GM19397 (cell line): ENCODE measurements at regions not wholly inside any gene's neighbourhood (a gene's known extent, or its start where the extent isn't known, plus 50 kb on each side); places are given as distances from the start of the nearest gene placed in this dataset.
"Not testable (repeated sequence)": the region's sequence is repeated elsewhere in the genome, so short reads cannot be mapped to it uniquely, and the experiment has no call there.

ENCODE experiments used
- ATAC-seq: cut with Tn5 transposase; IDR thresholded peaks from one replicate; pipeline ENCODE4 v1.9.1; 2021; ENCODE audit warnings: mild to moderate bottlenecking, moderate library complexity; ENCODE audit not compliant: unreplicated experiment

DNA sequence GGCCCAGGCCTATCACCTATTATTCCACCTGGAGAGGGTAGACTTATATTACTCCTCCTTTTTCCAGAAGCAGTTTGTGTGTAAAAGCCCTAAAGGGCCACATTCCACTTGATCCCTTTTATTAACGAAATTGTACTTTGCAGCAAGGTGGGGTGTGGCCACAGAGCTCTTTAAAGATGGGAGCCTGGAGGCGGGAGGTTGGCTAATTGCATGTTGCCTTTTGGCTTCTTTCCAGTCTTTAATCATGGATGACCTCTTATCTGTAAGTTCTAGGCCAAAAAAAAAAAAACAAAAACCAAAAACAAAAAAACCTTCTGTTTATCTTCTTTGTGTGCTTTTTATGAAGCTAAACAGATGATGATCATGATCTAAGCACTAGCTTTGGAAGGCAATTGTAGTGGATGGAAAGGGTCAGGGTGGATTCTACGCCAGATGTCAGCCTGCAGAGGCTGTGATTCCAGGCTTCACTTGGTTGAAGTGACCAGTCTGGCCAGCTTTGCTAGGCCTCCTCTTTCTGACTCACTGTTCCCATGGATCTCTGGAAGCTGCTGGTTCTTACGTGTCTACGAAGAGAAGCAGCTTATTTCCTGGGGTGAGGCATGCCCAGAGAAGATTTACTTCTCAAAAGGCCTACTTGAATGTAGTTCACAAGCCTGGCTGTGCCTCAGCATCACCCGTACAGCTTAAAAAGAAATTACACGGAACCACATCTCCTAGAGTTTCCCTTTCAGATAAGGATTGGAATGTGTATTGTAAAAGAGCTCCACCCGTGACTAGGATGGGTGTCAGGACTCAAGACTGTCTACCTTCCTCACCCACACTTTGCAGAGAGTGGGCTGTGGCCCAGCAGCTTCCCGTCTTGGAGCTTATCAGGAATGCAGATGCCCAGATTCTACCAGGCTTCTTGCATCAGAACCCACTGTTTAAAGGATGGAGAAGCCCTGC, 330.9 kb upstream of the C2CD4B start:
- no peak for ATAC-seq

DNA sequence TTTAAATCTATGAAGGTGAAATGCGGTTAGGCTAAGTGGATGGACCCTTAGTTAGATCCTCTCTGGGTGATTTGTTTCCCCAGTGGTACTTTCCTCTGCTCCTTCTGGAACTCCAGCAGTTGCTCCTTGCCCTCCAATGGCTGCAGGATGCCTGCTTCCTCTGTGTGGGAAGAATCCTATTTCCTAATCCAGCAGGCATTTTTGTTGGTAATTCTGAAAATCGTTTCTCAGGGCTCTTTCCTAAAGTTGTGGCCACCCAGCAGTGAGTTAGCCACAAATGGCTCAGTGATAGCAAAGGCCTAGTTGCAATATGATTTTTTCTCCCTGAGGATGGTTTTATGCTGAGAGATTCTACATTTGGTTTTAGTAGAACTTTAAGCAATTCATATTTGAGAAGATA, 332.3 kb upstream of the C2CD4B start:
- ATAC-seq, result no peak

- no peak for ATAC-seq
Observed at GRCh38 chr15:62498278-62498677, 333.2 kb upstream of the C2CD4B start.

DNA sequence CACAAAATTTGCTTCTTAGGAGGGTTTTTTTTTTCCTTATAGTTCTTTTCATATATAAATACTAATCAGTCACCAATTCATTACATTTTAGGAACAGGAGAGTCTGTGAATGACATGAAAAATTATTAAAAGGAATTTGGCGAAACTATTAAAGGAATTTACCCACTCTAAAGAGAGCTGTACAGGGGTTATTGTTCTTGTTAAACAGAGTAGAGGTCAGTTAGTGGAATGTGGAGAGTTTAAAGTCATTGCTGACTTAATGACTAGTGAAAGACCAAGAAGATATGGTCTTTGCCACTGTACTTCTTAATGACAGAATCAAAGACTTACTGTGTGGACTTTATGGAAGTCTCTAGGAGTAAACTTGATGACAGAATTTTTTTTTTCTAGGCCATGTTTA, 333.6 kb upstream of the C2CD4B start:
- ATAC-seq, result no peak

DNA sequence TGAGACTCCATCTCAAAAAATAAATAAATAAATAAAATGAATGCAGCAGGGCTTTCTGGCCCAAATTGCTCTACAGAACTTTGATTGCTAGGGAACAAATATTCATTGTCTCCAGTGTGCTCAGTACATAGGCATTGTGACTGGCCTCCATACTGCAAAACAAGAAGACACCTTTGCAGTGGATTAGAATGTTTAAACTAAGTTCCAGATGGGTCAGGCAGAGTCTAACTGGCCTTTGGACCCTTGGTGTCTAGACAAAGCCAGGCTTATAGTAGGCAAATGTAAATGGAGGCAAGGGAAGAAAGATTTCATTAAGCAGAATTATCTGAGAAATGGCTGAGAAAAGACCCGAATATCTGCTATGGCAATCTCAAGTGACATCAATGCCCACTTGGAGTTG, 335.2 kb upstream of the C2CD4B start:
- ATAC-seq, result no peak

DNA sequence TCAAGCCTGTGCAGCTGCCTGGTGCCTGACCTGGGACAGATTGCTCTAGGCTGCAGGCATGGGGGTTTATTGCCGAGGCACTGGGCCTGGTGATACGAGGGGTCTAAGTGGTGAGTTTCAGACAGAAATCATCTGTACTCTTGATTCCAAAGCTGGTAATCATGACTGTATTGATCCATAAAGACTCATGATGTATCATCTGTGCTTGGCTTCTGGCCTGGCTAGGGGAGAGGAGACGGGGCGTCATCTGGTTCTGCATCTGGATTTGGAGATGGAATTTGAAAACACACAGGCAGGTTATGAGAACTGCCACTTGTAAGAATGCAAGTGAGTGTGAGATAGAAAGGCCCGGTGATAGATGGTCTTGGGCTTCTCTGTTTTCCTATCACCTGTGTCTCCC, 337.4 kb upstream of the C2CD4B start:
- ATAC-seq, result no peak

GRCh38 chr15:62503451-62503850, 338.4 kb upstream of the C2CD4B start:
- ATAC-seq, result no peak

GRCh38 chr15:62505762-62506161, 340.7 kb upstream of the C2CD4B start:
- ATAC-seq, result no peak

- ATAC-seq, result no peak
Observed at GRCh38 chr15:62506217-62506805, 341.2 kb upstream of the C2CD4B start.

DNA sequence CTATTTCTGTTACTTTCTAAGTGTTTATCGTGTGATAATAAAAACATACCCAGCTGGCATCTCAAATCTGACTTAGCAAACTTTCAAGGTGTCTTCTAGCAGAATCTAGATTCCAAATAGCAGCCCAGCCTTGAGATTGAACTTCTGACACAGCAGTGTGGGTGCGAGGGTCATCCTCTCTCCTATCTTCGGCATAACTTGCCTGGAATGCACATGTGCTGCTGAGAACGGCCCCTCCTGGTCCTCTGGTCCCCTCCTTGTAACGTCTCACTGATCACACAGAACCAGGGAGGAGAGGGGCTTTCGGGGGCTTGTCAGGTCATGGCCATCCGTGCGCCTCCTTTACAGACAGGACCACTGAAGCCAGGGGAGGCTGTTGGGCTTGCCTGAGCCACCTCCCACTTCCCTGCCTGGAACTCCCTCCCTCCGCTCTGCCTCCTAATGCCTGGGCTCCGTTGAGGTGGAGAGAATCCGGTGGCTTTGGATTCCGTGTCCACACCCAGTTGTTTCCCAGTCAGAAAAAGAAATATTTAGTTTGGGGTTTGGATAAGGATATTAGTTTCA, 344.4 kb upstream of the C2CD4B start:
- ATAC-seq, result no peak

DNA sequence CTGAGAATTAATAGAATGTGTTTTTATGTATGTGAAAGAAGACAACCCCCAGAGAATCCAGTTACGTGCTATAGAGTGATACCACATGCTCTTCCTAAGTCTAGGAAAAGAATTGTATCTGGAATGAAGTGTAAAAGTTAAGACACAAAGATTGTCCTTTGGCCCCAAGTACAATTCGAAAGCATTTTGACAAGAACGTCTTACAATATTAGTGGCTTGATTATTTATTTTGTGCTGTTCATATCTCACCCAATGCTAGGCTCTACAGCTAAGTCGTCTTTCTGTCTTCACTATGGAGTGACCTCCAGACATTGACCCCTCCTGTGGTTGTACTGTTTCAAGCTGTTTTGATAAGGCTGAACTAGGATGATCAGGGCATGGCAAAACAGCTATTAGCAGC, 345.7 kb upstream of the C2CD4B start:
- ATAC-seq, result no peak

- no peak for ATAC-seq
Observed at GRCh38 chr15:62512904-62513303, 347.8 kb upstream of the C2CD4B start.

DNA sequence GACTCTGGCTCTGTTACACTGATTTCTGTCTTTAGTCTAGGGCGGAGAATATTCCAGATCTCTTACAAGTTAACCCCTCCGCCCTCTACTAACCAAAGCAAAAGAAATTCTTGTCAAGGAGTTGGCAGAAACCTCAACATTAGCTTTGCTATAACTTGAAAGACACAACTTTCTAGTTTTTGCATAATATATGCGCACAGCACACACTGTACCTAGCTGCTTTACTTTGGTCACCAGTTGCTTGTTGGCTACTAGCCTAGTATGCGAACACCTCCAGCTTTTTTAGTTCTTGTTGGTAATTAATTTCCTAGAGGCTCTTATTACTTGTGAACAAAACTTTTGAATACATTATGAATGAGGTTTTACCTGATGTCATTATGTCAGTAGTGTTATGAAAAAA, 348.8 kb upstream of the C2CD4B start:
- no peak for ATAC-seq

GRCh38 chr15:62515696-62516395, 350.8 kb upstream of the C2CD4B start:
- ATAC-seq, result no peak

GRCh38 chr15:62517541-62517940, 352.5 kb upstream of the C2CD4B start:
- ATAC-seq, result no peak

DNA sequence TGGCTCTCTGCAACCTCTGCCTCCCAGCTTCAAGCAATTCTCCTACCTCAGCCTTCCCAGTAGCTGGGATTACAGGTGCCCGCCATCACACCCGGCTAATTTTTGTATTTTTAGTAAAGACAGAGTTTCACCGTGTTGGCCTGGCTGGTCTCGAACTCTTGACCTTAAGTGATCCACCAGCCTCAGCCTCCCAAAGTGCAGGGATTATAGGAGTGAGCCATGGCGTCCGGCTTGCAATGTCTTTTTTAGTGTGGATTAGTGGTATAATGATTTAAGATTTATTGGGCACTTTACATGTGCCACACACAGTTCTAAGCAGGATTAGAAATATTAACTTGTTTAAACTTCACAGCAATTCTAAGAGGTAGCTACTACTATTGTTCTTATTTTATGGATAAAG, 353.6 kb upstream of the C2CD4B start:
- not testable (repeated sequence) for ATAC-seq

GRCh38 chr15:62519900-62520299, 354.8 kb upstream of the C2CD4B start:
- no peak for ATAC-seq

DNA sequence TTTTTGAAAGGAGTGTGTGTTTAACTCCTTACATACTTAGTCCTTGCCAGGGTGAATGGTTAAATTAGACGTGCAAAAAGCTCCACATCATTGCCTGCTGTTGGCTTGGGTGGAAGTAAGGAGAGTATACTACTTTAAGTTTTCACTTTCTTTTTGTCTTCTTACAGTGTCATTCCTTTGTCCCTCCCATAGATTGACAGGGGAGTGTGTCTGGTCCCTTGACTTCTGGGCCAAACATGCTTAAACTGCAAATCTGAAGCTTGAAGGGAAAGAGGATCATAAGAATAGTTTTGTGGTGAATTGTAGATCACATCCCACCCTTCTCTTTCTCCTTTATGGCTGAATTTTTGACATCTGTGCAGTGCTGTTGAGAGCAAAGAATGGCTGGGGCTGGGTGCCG, 355.8 kb upstream of the C2CD4B start:
- no peak for ATAC-seq

DNA sequence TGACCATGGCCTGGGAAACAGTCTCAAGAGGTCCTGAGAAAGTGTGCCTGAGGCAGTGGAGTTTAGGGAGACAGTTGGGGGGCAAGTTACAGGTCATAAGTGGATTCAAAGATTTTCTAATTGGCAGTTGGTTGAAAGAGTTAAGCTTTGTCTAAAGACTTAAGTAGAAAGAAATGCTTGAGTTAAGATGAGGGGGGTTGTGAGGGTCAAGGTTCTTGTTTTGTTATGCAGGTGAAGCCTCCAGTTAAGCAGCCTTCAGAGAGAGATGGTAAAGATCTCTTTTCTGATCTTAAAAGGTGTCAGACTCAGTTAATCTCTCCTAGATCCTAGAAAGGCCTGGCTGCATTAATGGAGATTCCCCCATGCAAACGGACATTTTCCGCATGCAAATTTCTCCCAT, 356.3 kb upstream of the C2CD4B start:
- no peak for ATAC-seq

DNA sequence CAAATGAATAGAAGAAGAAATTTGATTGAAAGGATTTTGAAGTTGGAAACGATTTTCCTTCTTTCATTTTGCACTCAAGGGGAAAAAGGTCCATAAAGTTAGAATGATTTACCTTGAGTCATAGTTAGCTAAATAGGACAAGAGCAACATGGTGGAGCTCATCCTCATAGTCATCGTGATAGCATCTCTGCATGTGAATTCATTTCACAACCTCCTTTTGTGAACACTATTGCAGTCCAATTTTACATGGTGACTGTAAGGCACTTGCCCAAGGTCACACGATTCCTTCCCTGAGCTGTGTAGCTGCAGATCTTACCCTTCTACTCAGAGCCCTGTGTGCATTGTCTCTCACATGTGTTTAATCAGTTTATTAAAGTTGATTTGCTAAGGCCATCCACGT, 359.8 kb upstream of the C2CD4B start:
- no peak for ATAC-seq

GRCh38 chr15:62527387-62527786, 362.3 kb upstream of the C2CD4B start:
- no peak for ATAC-seq

GRCh38 chr15:62528505-62528904, 363.4 kb upstream of the C2CD4B start:
- no peak for ATAC-seq
